ENCODE measurements at regions not wholly inside any gene's neighbourhood (a gene's known extent, or its start where the extent isn't known, plus 50 kb on each side); places are given as distances from the start of the nearest gene placed in this dataset.

DNA sequence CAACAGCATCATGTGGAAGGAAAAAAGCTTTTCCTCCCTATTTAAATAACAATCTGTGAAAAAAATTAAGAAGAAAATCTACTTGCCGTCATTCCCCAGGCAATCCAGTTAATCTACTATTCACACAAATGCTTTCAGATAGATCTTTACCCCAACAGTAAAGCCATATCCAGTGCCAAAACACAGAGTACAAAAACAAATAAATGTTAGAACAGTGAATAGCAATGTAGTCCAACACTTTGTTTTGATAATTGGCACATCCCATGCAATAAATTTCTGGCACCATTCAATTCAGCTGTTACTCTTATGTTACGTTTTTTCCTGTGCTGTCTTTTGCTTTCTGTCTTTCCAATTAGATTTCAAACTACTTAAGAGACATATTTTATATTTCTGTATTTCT, 2245.5 kb upstream of the WWC1 start:
- DNase-seq: no peak
- no peaks in the 10 kb centered on the region for H3K27me3 ChIP-seq
- H3K9me3 ChIP-seq: peaks cover 2% of the 10 kb centered on the region; the same call in 1 of the 2 replicates
- H3K4me1 ChIP-seq: no peaks in the 10 kb centered on the region
- no peak overlapping the region for H3K4me3 ChIP-seq (ENCODE audit: low read depth, low read length)
- TF ChIP-seq, protein P1, sequence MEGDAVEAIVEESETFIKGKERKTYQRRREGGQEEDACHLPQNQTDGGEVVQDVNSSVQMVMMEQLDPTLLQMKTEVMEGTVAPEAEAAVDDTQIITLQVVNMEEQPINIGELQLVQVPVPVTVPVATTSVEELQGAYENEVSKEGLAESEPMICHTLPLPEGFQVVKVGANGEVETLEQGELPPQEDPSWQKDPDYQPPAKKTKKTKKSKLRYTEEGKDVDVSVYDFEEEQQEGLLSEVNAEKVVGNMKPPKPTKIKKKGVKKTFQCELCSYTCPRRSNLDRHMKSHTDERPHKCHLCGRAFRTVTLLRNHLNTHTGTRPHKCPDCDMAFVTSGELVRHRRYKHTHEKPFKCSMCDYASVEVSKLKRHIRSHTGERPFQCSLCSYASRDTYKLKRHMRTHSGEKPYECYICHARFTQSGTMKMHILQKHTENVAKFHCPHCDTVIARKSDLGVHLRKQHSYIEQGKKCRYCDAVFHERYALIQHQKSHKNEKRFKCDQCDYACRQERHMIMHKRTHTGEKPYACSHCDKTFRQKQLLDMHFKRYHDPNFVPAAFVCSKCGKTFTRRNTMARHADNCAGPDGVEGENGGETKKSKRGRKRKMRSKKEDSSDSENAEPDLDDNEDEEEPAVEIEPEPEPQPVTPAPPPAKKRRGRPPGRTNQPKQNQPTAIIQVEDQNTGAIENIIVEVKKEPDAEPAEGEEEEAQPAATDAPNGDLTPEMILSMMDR (IDR thresholded peaks at IDR 0.05; ENCODE audit: low read depth, low read length): no peak
- H3K36me3 ChIP-seq: no peaks in the 10 kb centered on the region

DNA sequence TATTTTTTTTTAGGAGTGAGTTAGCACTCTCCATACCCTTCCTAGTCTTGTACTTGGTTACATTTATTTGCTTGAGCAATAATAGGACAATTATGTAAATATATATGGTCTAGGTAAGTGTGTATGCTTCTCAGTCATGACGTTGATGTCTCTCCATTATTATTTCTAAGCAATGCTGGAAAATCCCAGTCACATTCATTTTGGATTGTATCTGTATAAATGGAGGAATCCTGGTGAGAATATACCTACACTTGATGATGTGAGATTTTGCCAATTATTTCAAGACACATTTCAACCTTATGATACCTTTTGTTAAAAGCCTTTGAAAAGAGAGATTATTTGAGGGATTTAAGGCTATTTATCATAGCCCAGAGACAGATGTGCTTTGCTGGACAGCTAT, 2244.5 kb upstream of the WWC1 start:
- no peaks in the 10 kb centered on the region for H3K9me3 ChIP-seq
- TF ChIP-seq, protein P1 (IDR thresholded peaks at IDR 0.05; ENCODE audit: low read depth, low read length): no peak
- H3K4me3 ChIP-seq (ENCODE audit: low read depth, low read length): no peak overlapping the region
- DNase-seq: no peak
- H3K27me3 ChIP-seq: no peaks in the 10 kb centered on the region
- no peaks in the 10 kb centered on the region for H3K4me1 ChIP-seq
- no peaks in the 10 kb centered on the region for H3K36me3 ChIP-seq

DNA sequence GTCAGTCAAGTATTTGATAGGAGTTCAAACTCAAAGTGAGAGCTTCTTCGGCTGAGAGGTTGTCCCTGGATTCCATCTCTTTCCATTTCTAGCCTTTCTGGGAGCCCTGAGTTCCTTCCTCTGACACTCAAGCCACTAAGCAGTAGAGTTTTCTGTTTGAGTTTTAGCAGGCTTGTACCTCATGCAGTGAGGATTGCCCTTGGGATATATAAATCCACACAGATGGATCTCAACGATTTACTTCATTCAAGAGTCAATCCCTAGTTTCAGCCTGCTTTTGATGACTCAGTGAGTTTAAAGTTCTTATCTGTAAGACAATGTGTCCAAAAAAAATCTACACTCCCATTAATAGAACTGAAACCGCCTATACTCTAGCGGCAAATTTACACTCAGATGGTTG, 2240.9 kb upstream of the WWC1 start:
- no peaks in the 10 kb centered on the region for H3K36me3 ChIP-seq
- H3K4me1 ChIP-seq: no peaks in the 10 kb centered on the region
- no peaks in the 10 kb centered on the region for H3K9me3 ChIP-seq
- no peak overlapping the region for H3K4me3 ChIP-seq (ENCODE audit: low read depth, low read length)
- TF ChIP-seq, protein P1 (IDR thresholded peaks at IDR 0.05; ENCODE audit: low read depth, low read length): no peak
- no peaks in the 10 kb centered on the region for H3K27me3 ChIP-seq
- no peak for DNase-seq

DNA sequence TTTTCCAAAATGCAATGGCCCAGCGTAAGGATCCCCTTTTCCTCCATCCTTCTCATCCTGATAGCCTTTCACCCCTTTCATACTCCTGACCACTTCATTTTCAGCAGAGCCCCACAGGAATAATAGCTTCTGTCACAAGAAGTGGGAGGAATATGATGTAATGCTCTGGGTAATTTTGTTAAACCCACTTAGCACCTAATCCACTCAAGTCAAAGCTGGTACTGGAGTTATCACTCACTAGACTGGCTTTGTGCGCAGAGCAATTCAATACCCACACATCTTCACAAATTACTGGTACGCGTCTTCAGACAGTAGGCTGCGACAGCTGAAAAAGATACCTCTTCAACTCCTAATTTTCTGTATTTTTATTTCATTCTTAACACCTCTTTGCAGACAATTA, 2232.8 kb upstream of the WWC1 start:
- TF ChIP-seq, protein P1 (IDR thresholded peaks at IDR 0.05; ENCODE audit: low read depth, low read length): no peak
- Histone ChIP-seq H3K27me3 (no peaks in the 10 kb centered on the region), H3K4me1 (no peaks in the 10 kb centered on the region), H3K9me3 (no peaks in the 10 kb centered on the region), H3K36me3 (no peaks in the 10 kb centered on the region), H3K4me3 (ENCODE audit: low read depth, low read length) (no peak overlapping the region)
- no peak for DNase-seq

DNA sequence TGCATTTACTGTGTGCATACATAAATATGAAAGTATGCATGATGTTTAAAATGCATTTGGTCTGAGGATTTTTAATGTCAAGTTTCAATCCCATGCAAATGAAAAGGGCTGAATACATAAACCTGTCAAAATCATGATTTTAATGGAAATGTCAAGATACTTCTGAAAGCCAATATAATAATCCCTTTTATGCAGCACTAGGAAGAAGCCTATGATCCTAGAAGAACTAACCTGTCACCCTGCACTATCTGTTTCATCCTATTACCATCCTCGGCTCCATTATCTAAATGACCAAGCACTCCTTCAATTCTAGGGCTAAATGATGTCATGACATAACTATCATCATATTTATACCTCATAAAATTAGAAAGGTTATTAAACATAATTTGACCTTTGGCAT, 2229.4 kb upstream of the WWC1 start:
- DNase-seq: no peak
- Histone ChIP-seq H3K9me3 (no peaks in the 10 kb centered on the region), H3K36me3 (no peaks in the 10 kb centered on the region), H3K27me3 (no peaks in the 10 kb centered on the region), H3K4me1 (no peaks in the 10 kb centered on the region), H3K4me3 (ENCODE audit: low read depth, low read length) (no peak overlapping the region)
- TF ChIP-seq, protein P1 (IDR thresholded peaks at IDR 0.05; ENCODE audit: low read depth, low read length): no peak

DNA sequence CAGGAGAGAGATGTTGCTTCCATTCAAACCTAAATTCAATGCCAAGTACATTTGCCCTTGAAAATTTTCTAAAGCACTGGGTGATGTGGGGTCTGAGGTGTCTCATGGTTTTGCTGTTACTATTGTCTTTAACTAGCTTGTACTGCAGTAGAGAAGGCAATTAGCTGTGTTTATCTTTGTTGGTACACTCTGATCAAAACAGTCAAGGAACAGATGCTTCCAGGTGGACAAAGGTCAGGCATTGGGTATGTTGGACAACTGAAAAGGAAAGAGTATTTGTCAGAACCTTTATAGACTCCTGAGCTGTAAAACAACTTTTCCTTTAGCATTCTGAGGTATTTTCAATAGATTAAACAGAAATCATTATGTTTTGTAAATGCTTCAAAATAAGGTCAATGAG, 2228.7 kb upstream of the WWC1 start:
- Histone ChIP-seq H3K9me3 (no peaks in the 10 kb centered on the region), H3K4me3 (ENCODE audit: low read depth, low read length) (no peak overlapping the region), H3K36me3 (no peaks in the 10 kb centered on the region), H3K27me3 (no peaks in the 10 kb centered on the region), H3K4me1 (no peaks in the 10 kb centered on the region)
- TF ChIP-seq, protein P1 (IDR thresholded peaks at IDR 0.05; ENCODE audit: low read depth, low read length): no peak
- DNase-seq: no peak

Measured in BE2C (cell line).